TTC549 (cell line): ENCODE measurements at regions not wholly inside any gene's neighbourhood (a gene's known extent, or its start where the extent isn't known, plus 50 kb on each side); places are given as distances from the start of the nearest gene placed in this dataset.

ENCODE experiments used
- FAIRE-seq: peaks from 2 replicates; lab custom pipeline; 2012; peaks lifted over from hg19 to GRCh38; lab: Jason Lieb, UNC

- FAIRE-seq: no peak
These were observed 85.0 kb upstream of the SLC38A4 start for GRCh38 chr12:46910830-46911229.

GRCh38 chr12:46914336-46914735, 88.5 kb upstream of the SLC38A4 start:
- FAIRE-seq: no peak

GRCh38 chr12:46915082-46915481, 89.3 kb upstream of the SLC38A4 start:
- no peak for FAIRE-seq

- no peak for FAIRE-seq
These were observed 90.0 kb upstream of the SLC38A4 start for GRCh38 chr12:46915836-46916235.

- FAIRE-seq: no peak
These were observed 91.1 kb upstream of the SLC38A4 start for GRCh38 chr12:46916796-46917419.

GRCh38 chr12:46917821-46918220, 92.0 kb upstream of the SLC38A4 start:
- no peak for FAIRE-seq

GRCh38 chr12:46918631-46919030, 92.8 kb upstream of the SLC38A4 start:
- FAIRE-seq: no peak

- FAIRE-seq: no peak
These were observed 94.0 kb upstream of the SLC38A4 start for GRCh38 chr12:46919666-46920400.

GRCh38 chr12:46920499-46920898, 94.7 kb upstream of the SLC38A4 start:
- FAIRE-seq: no peak

GRCh38 chr12:46921048-46921763, 95.4 kb upstream of the SLC38A4 start:
- FAIRE-seq: no peak

GRCh38 chr12:46921764-46922133, 96.0 kb upstream of the SLC38A4 start:
- no peak for FAIRE-seq

- FAIRE-seq: no peak
These were observed 100.7 kb upstream of the SLC38A4 start for GRCh38 chr12:46926526-46926925.

GRCh38 chr12:46930101-46930500, 104.3 kb upstream of the SLC38A4 start:
- no peak for FAIRE-seq

GRCh38 chr12:46933947-46934346, 108.2 kb upstream of the SLC38A4 start:
- FAIRE-seq: peak; percentile 97

GRCh38 chr12:46934374-46935111, 108.7 kb upstream of the SLC38A4 start:
- FAIRE-seq: no peak

GRCh38 chr12:46935271-46935847, 109.6 kb upstream of the SLC38A4 start:
- FAIRE-seq: no peak

DNA sequence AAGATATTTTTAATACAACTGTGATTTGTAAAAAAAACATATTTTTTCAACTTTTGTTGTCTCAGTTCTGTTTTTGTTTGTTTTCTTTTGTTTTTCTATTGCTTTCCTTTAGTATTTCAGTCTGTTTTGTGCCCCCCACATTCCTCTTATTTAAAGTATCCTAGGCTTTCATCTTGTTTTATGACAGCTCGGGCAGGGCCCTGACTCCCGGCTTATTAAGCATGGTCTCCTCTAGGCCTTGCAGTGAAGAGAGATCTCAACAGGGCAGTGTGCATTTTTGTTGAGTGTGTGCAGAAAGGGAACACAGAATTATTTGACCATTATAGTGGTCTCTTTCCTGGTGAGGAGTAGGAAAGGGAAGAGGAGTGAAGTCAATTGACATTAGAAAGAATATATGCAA, 110.2 kb upstream of the SLC38A4 start:
- peak; percentile 49 for FAIRE-seq

- no peak for FAIRE-seq
These were observed 112.4 kb upstream of the SLC38A4 start for GRCh38 chr12:46938071-46938678.

- FAIRE-seq: no peak
These were observed 116.2 kb upstream of the SLC38A4 start for GRCh38 chr12:46941981-46942380.

DNA sequence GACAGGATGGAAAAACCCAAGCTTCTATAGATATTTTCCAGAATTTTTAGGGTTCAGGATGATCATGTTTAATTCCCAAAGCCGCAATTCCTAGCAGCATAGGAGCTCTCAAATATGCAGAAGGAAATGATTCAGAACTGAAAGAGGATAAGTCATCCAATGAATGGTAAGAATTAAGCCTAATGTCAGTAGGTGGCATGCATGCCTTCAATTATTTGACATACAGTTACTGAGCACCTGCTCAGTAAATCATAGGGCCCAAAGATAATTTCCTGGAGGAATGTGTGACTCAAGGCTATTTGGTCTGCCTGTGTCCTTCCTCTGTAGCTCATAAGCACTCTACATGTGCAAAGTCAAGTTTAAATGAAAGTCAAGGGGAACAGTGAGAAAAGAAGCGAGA, 116.8 kb upstream of the SLC38A4 start:
- FAIRE-seq: no peak

- FAIRE-seq: no peak
These were observed 118.3 kb upstream of the SLC38A4 start for GRCh38 chr12:46944088-46944487.

- no peak for FAIRE-seq
These were observed 119.0 kb upstream of the SLC38A4 start for GRCh38 chr12:46944771-46945170.
